ENCODE measurements at regions not wholly inside any gene's neighbourhood (a gene's known extent, or its start where the extent isn't known, plus 50 kb on each side); places are given as distances from the start of the nearest gene placed in this dataset.

- in situ Hi-C loops (cut with MboI; ENCODE audit: low pct_ligation_motif_present in 1 of 4, low pct_unique_long_range_greater_than_20kb in 1 of 4, low sequenced_read_pairs in 3 of 4): no loop called here
- Histone ChIP-seq H3K4me1 (peaks cover 0 to 7% (median 3%) of the 10 kb centered on the region in 4 donors), H3K27me3 (no peaks in the 10 kb centered on the region), H3K36me3 (no peaks in the 10 kb centered on the region), H3K9me3 (no peaks in the 10 kb centered on the region), H3K4me3 (no peak overlapping the region), H3K27ac (no peak overlapping the region)
- 81 to 83% methylated on average over 1 to 2 of the region's 2 CpGs for WGBS, 2 donors (ENCODE audit: low coverage in 1 of 2)
- TF ChIP-seq CTCF (IDR thresholded peaks at IDR 0.05) (no peak), POLR2A (IDR thresholded peaks at IDR 0.05) (no peak), POLR2AphosphoS5 (IDR thresholded peaks at IDR 0.05) (no peak), EP300 (IDR thresholded peaks at IDR 0.05; ENCODE audit: low read depth) (no peak)
- DNase-seq: no peak
- intact Hi-C loops (cut with DNase I; ENCODE audit: low total_unique reads): no loop called here
Measured at GRCh38 chr6:16989382-16989781, 112.5 kb upstream of the STMND1 start.

GRCh38 chr6:16987996-16988395 is 113.9 kb upstream of the STMND1 start:
- no peak overlapping the region for H3K27ac ChIP-seq
- H3K27me3 ChIP-seq: no peaks in the 10 kb centered on the region
- TF ChIP-seq POLR2AphosphoS5 (IDR thresholded peaks at IDR 0.05) (no peak), CTCF (IDR thresholded peaks at IDR 0.05) (no peak), POLR2A (IDR thresholded peaks at IDR 0.05) (no peak), EP300 (IDR thresholded peaks at IDR 0.05; ENCODE audit: low read depth) (no peak)
- H3K36me3 ChIP-seq: no peaks in the 10 kb centered on the region
- intact Hi-C loops (cut with DNase I; ENCODE audit: low total_unique reads): no loop called here
- in situ Hi-C loops (cut with MboI; ENCODE audit: low pct_ligation_motif_present in 1 of 4, low pct_unique_long_range_greater_than_20kb in 1 of 4, low sequenced_read_pairs in 3 of 4): no loop called here
- 70% methylated on average over 1 of the region's 1 CpG; no CpG with 5 or more reads in 1 of the 2 donors for WGBS, 2 donors (ENCODE audit: low coverage in 1 of 2)
- no peaks in the 10 kb centered on the region for H3K9me3 ChIP-seq
- no peak overlapping the region for H3K4me3 ChIP-seq
- no peak for DNase-seq
- H3K4me1 ChIP-seq: peaks cover 0 to 7% (median 3%) of the 10 kb centered on the region in 4 donors

GRCh38 chr6:16985513-16986284 is 116.2 kb upstream of the STMND1 start:
- intact Hi-C loops (cut with DNase I; ENCODE audit: low total_unique reads): no loop called here
- H3K4me3 ChIP-seq: no peak overlapping the region
- no peaks in the 10 kb centered on the region for H3K9me3 ChIP-seq
- DNase-seq: no peak
- no peaks in the 10 kb centered on the region for H3K27me3 ChIP-seq
- TF ChIP-seq EP300 (IDR thresholded peaks at IDR 0.05; ENCODE audit: low read depth) (peak; percentile 12), POLR2AphosphoS5 (IDR thresholded peaks at IDR 0.05) (peak; percentile 8 to 36 (median 30)), CTCF (IDR thresholded peaks at IDR 0.05) (no peak), POLR2A (IDR thresholded peaks at IDR 0.05) (no peak)
- H3K36me3 ChIP-seq: no peaks in the 10 kb centered on the region
- 45 to 63% methylated on average over 5 to 10 of the region's 10 CpGs for WGBS, 2 donors (ENCODE audit: low coverage in 1 of 2)
- in situ Hi-C loops (cut with MboI; ENCODE audit: low pct_ligation_motif_present in 1 of 4, low pct_unique_long_range_greater_than_20kb in 1 of 4, low sequenced_read_pairs in 3 of 4): no loop called here
- H3K27ac ChIP-seq: peak overlapping the region; percentile 22 to 69 (median 64)
- peaks cover 0 to 7% (median 4%) of the 10 kb centered on the region in 4 donors for H3K4me1 ChIP-seq

GRCh38 chr6:16982807-16983206 is 119.0 kb upstream of the STMND1 start:
- 35 to 49% methylated on average over 2 to 3 of the region's 3 CpGs for WGBS, 2 donors (ENCODE audit: low coverage in 1 of 2)
- intact Hi-C loops (cut with DNase I; ENCODE audit: low total_unique reads): no loop called here

More at GRCh38 chr6:16982807-16983206, 119.0 kb upstream of the STMND1 start:
- TF ChIP-seq POLR2AphosphoS5 (IDR thresholded peaks at IDR 0.05) (no peak), CTCF (IDR thresholded peaks at IDR 0.05) (no peak), POLR2A (IDR thresholded peaks at IDR 0.05) (no peak), EP300 (IDR thresholded peaks at IDR 0.05; ENCODE audit: low read depth) (no peak)
- H3K36me3 ChIP-seq: no peaks in the 10 kb centered on the region
- in situ Hi-C loops (cut with MboI; ENCODE audit: low pct_ligation_motif_present in 1 of 4, low pct_unique_long_range_greater_than_20kb in 1 of 4, low sequenced_read_pairs in 3 of 4): no loop called here
- no peak for DNase-seq
- H3K4me1 ChIP-seq: peaks cover 0 to 7% (median 4%) of the 10 kb centered on the region in 4 donors
- no peaks in the 10 kb centered on the region for H3K27me3 ChIP-seq
- H3K4me3 ChIP-seq: no peak overlapping the region
- no peak overlapping the region for H3K27ac ChIP-seq
- no peaks in the 10 kb centered on the region for H3K9me3 ChIP-seq
